ENCODE measurements at regions not wholly inside any gene's neighbourhood (a gene's known extent, or its start where the extent isn't known, plus 50 kb on each side); places are given as distances from the start of the nearest gene placed in this dataset.
A peak's percentile ranks its signal among the peaks of the same experiment; 100 is the strongest.

- Histone ChIP-seq H2AFZ (ENCODE audit: low read length) (no peak overlapping the region), H3K4me3 (ENCODE audit: low read length, poor library complexity, severe bottlenecking) (no peak overlapping the region), H3K9me3 (ENCODE audit: insufficient read depth, low read depth, low read length) (no peaks in the 10 kb centered on the region), H3K36me3 (ENCODE audit: insufficient read depth, low read length) (no peaks in the 10 kb centered on the region), H3K9me2 (replicated peaks; ENCODE audit: low read depth, low read length) (no peaks in the 10 kb centered on the region), H3K4me1 (ENCODE audit: insufficient read depth, low read length, poor library complexity, severe bottlenecking) (peaks cover 10% of the 10 kb centered on the region), H3K4me2 (ENCODE audit: low read depth, low read length, poor library complexity, severe bottlenecking) (no peak overlapping the region), H3K79me2 (ENCODE audit: insufficient read depth, low read length) (no peaks in the 10 kb centered on the region), H3K27me3 (ENCODE audit: insufficient read depth, low read length, poor library complexity, severe bottlenecking) (no peaks in the 10 kb centered on the region), H3K9ac (ENCODE audit: low read depth, low read length, poor library complexity, severe bottlenecking) (no peak overlapping the region), H3F3A (ENCODE audit: low read depth) (no peaks in the 10 kb centered on the region), H4K20me1 (ENCODE audit: insufficient read depth, low read length, poor library complexity, severe bottlenecking) (no peaks in the 10 kb centered on the region)
- TF ChIP-seq CTCF (conservative IDR thresholded peaks at IDR 0.05; ENCODE audit: low read length), result no peak
- TF ChIP-seq EZH2phosphoT487 (IDR thresholded peaks at IDR 0.05; ENCODE audit: borderline replicate concordance), result no peak
These were observed 72.4 kb upstream of the GADL1 start for GRCh38 chr3:30966896-30967295.

GRCh38 chr3:30970183-30970582, 75.7 kb upstream of the GADL1 start:
- no peaks in the 10 kb centered on the region for H4K20me1 ChIP-seq (ENCODE audit: insufficient read depth, low read length, poor library complexity, severe bottlenecking)
- H3K9me2 ChIP-seq (replicated peaks; ENCODE audit: low read depth, low read length), result no peaks in the 10 kb centered on the region
- H3K36me3 ChIP-seq (ENCODE audit: insufficient read depth, low read length), result no peaks in the 10 kb centered on the region
- H3K4me2 ChIP-seq (ENCODE audit: low read depth, low read length, poor library complexity, severe bottlenecking), result peak overlapping the region; percentile 38
- H3K4me1 ChIP-seq (ENCODE audit: insufficient read depth, low read length, poor library complexity, severe bottlenecking), result peaks cover 7% of the 10 kb centered on the region
- no peaks in the 10 kb centered on the region for H3K9me3 ChIP-seq (ENCODE audit: insufficient read depth, low read depth, low read length)
- TF ChIP-seq CTCF (conservative IDR thresholded peaks at IDR 0.05; ENCODE audit: low read length), result peak; percentile 76
- TF ChIP-seq EZH2phosphoT487 (IDR thresholded peaks at IDR 0.05; ENCODE audit: borderline replicate concordance), result no peak
- no peaks in the 10 kb centered on the region for H3K79me2 ChIP-seq (ENCODE audit: insufficient read depth, low read length)
- no peak overlapping the region; the same call in 1 of the 2 replicates for H2AFZ ChIP-seq (ENCODE audit: low read length)
- H3F3A ChIP-seq (ENCODE audit: low read depth), result no peaks in the 10 kb centered on the region
- no peak overlapping the region for H3K4me3 ChIP-seq (ENCODE audit: low read length, poor library complexity, severe bottlenecking)
- no peaks in the 10 kb centered on the region for H3K27me3 ChIP-seq (ENCODE audit: insufficient read depth, low read length, poor library complexity, severe bottlenecking)
- H3K9ac ChIP-seq (ENCODE audit: low read depth, low read length, poor library complexity, severe bottlenecking), result peak overlapping the region; percentile 30

- no peak overlapping the region for H3K4me2 ChIP-seq (ENCODE audit: low read depth, low read length, poor library complexity, severe bottlenecking)
- H4K20me1 ChIP-seq (ENCODE audit: insufficient read depth, low read length, poor library complexity, severe bottlenecking), result no peaks in the 10 kb centered on the region
- no peak overlapping the region for H3K4me3 ChIP-seq (ENCODE audit: low read length, poor library complexity, severe bottlenecking)
- no peaks in the 10 kb centered on the region for H3K79me2 ChIP-seq (ENCODE audit: insufficient read depth, low read length)
- H3F3A ChIP-seq (ENCODE audit: low read depth), result no peaks in the 10 kb centered on the region
- H3K9me3 ChIP-seq (ENCODE audit: insufficient read depth, low read depth, low read length), result no peaks in the 10 kb centered on the region
- TF ChIP-seq CTCF (conservative IDR thresholded peaks at IDR 0.05; ENCODE audit: low read length) (no peak), EZH2phosphoT487 (IDR thresholded peaks at IDR 0.05; ENCODE audit: borderline replicate concordance) (no peak)
- H3K36me3 ChIP-seq (ENCODE audit: insufficient read depth, low read length), result no peaks in the 10 kb centered on the region
- H2AFZ ChIP-seq (ENCODE audit: low read length), result no peak overlapping the region
- H3K27me3 ChIP-seq (ENCODE audit: insufficient read depth, low read length, poor library complexity, severe bottlenecking), result no peaks in the 10 kb centered on the region
- no peak overlapping the region for H3K9ac ChIP-seq (ENCODE audit: low read depth, low read length, poor library complexity, severe bottlenecking)
- no peaks in the 10 kb centered on the region for H3K9me2 ChIP-seq (replicated peaks; ENCODE audit: low read depth, low read length)
- H3K4me1 ChIP-seq (ENCODE audit: insufficient read depth, low read length, poor library complexity, severe bottlenecking), result peaks cover 7% of the 10 kb centered on the region
These were observed 78.0 kb upstream of the GADL1 start for GRCh38 chr3:30972449-30972848.

Data from Loucy (cell line).